K562 (cell line): ENCODE measurements at regions not wholly inside any gene's neighbourhood (a gene's known extent, or its start where the extent isn't known, plus 50 kb on each side); places are given as distances from the start of the nearest gene placed in this dataset.

ENCODE experiments used
- ATAC-seq: fragments of 200-7000 bp; cut with Tn5 transposase; 3 replicates; pipeline ENCODE4 v1.9.1; 2020; ENCODE audit warnings: moderate library complexity
- BruUV-seq: library from RNA; stranded (reverse); fragments of 400-500 nt; replicated peaks from 2 replicates; lab custom pipeline; 2021; lab: Mats Ljungman, UMichigan
- CTCF ChIA-PET: fragments of 300-600 bp; formaldehyde crosslinking; extraction: SDS; loops from one replicate; lab custom pipeline; 2021; ENCODE audit warnings: low intra/inter-chr PET ratio; lab: Yijun Ruan, JAX
- POLR2A ChIA-PET: fragments of 300-600, 350-650 bp; sonication (Branson Sonifier 250); formaldehyde crosslinking; extraction: SDS; loops from one replicate; lab custom pipeline; 2021; ENCODE audit warnings: antibody characterized with exemption, inconsistent platforms; lab: Yijun Ruan, JAX
- DNase-seq, 4 experiments: peaks; one replicate each; pipeline versions ENCODE4 v3.0.0 to v3.0.0-alpha.2; 2011 to 2018; ENCODE audit warnings: low spot score in 3 of 4, mixed read lengths in 3 of 4; ENCODE audit errors: extremely low read depth in 1 of 4
- FAIRE-seq: peaks from 2 replicates; lab custom pipeline; 2011; peaks lifted over from hg19 to GRCh38; lab: Jason Lieb, UNC
- H2AFZ ChIP-seq: 2 replicates; pipeline ENCODE4 v1.6.0; 2011; ENCODE audit warnings: low read depth, low read length, control low read depth, inconsistent platforms
- H3K27ac ChIP-seq: fragments of 200-600 bp; 3 replicates; pipeline ENCODE4 v1.8.0; 2011; ENCODE audit warnings: low read depth, mild to moderate bottlenecking, control low read depth, inconsistent platforms, low read length, moderate library complexity, mixed read lengths; ENCODE audit errors: extremely low read depth
- H3K27me3 ChIP-seq, 2 experiments: fragments of 300-600 bp in 1 of 2; 2 replicates in 1 of 2; 3 replicates in 1 of 2; pipeline versions ENCODE4 v1.6.0 to v1.8.0; 2011; ENCODE audit warnings: inconsistent platforms in 2 of 2, low read length in 2 of 2, mild to moderate bottlenecking in 1 of 2, mixed read lengths in 1 of 2, moderate library complexity in 1 of 2; ENCODE audit not compliant: control insufficient read depth in 2 of 2, insufficient read depth in 2 of 2
- H3K36me3 ChIP-seq: fragments of 300-600 bp; 3 replicates; pipeline ENCODE4 v1.8.0; 2011; ENCODE audit warnings: mild to moderate bottlenecking, low read length, inconsistent platforms; ENCODE audit not compliant: control insufficient read depth, insufficient read depth
- H3K4me1 ChIP-seq, 2 experiments: fragments of 200-600 bp in 1 of 2; replicated peaks in 1 of 2; 2 replicates in 1 of 2; 3 replicates in 1 of 2; pipeline versions ENCODE4 v1.5.1 to v1.8.0; 2011; ENCODE audit warnings: inconsistent platforms in 2 of 2, low read length in 2 of 2, mild to moderate bottlenecking in 1 of 2, mixed read lengths in 1 of 2, moderate library complexity in 1 of 2; ENCODE audit not compliant: control insufficient read depth in 2 of 2, insufficient read depth in 2 of 2
- H3K4me2 ChIP-seq: 2 replicates; pipeline ENCODE4 v1.6.1; 2011; ENCODE audit warnings: low read length, control low read depth, inconsistent platforms, mixed read lengths; ENCODE audit not compliant: insufficient read depth
- H3K4me3 ChIP-seq: fragments of 200-600 bp; sonication (generic), shearing (Covaris generic); 2 replicates; pipeline ENCODE4 v1.5.1; 2016; ENCODE audit warnings: control low read depth, inconsistent platforms
- H3K79me2 ChIP-seq: fragments of 200-600 bp; 3 replicates; pipeline ENCODE4 v1.8.0; 2011; ENCODE audit warnings: low read length, inconsistent platforms; ENCODE audit not compliant: control insufficient read depth, insufficient read depth
- H3K9ac ChIP-seq, 2 experiments: 2 replicates each; pipeline versions ENCODE4 v1.6.0 to v1.6.1; 2011; ENCODE audit warnings: low read depth in 2 of 2, low read length in 2 of 2, control low read depth in 1 of 2, inconsistent platforms in 1 of 2, mild to moderate bottlenecking in 1 of 2, mixed read lengths in 1 of 2; ENCODE audit not compliant: insufficient read depth in 1 of 2
- H3K9me1 ChIP-seq: one replicate; pipeline ENCODE4 v1.6.0; 2011; ENCODE audit warnings: inconsistent platforms, mild to moderate bottlenecking, low read length, moderate library complexity; ENCODE audit not compliant: control insufficient read depth, insufficient read depth
- H3K9me3 ChIP-seq: replicated peaks from 2 replicates; pipeline ENCODE4 v1.5.1; 2011; ENCODE audit warnings: low read depth, low read length, inconsistent platforms; ENCODE audit not compliant: control insufficient read depth, insufficient read depth
- H4K20me1 ChIP-seq: replicated peaks from 2 replicates; pipeline ENCODE4 v1.6.1; 2011; ENCODE audit warnings: low read length, inconsistent platforms, mixed read lengths; ENCODE audit not compliant: control insufficient read depth, insufficient read depth
- ARNT ChIP-seq, 2 experiments: fragments of 450-650 bp; IDR thresholded peaks; 2 replicates each; pipeline ENCODE4 v1.6.1; 2016; ENCODE audit warnings: mild to moderate bottlenecking in 1 of 2
- CGGBP1 ChIP-seq: fragments of 250-450 bp; sonication (Bioruptor Pico); IDR thresholded peaks from 2 replicates; pipeline ENCODE4 v1.9.0; 2021; ENCODE audit warnings: mild to moderate bottlenecking
- HLTF ChIP-seq: fragments of 450-650 bp; IDR thresholded peaks from 2 replicates; pipeline ENCODE4 v1.6.1; 2016
- IFI16 ChIP-seq: fragments of 250-450 bp; sonication (Bioruptor Pico); IDR thresholded peaks from 2 replicates; pipeline ENCODE4 v2.1.2; 2022; ENCODE audit warnings: mild to moderate bottlenecking, inconsistent platforms
- IRF2 ChIP-seq: sonication (generic); formaldehyde crosslinking; IDR thresholded peaks from 2 replicates; pipeline ENCODE4 v1.8.1; 2022; ENCODE audit warnings: mild to moderate bottlenecking, missing genetic modification reagents
- KAT2B ChIP-seq: IDR thresholded peaks from one replicate; pipeline ENCODE4 v1.6.1; 2012; ENCODE audit warnings: low read depth, mild to moderate bottlenecking, control low read depth, inconsistent platforms, low read length, moderate library complexity
- MXD1 ChIP-seq: fragments of 250-450 bp; sonication (Bioruptor Pico); IDR thresholded peaks from 2 replicates; pipeline ENCODE4 v1.8.0; 2021; ENCODE audit warnings: borderline replicate concordance, mild to moderate bottlenecking, moderate library complexity; ENCODE audit not compliant: poor library complexity, severe bottlenecking
- NFIX ChIP-seq: fragments of 250-450 bp; sonication (Bioruptor Pico); IDR thresholded peaks from 2 replicates; pipeline ENCODE4 v1.4.0; 2020; ENCODE audit warnings: low read depth, mild to moderate bottlenecking, moderate library complexity
- PHF8 ChIP-seq: fragments of 200-600 bp; sonication (generic); IDR thresholded peaks from 2 replicates; pipeline ENCODE4 v1.6.1; 2012; ENCODE audit warnings: mixed run types, mild to moderate bottlenecking, inconsistent platforms, low read length, moderate library complexity, borderline replicate concordance
- RBM25 ChIP-seq: fragments of 200-400 bp; formaldehyde crosslinking; IDR thresholded peaks from 2 replicates; pipeline ENCODE4 v1.6.1; 2018; ENCODE audit warnings: low read length, low read depth, moderate library complexity; ENCODE audit not compliant: severe bottlenecking
- TAF1 ChIP-seq: IDR thresholded peaks from 2 replicates; pipeline ENCODE4 v1.6.1; 2011; ENCODE audit warnings: mild to moderate bottlenecking, low read length, moderate library complexity; ENCODE audit not compliant: insufficient read depth, control insufficient read depth, severe bottlenecking; ENCODE audit errors: extremely low read depth
- TFAM ChIP-seq: fragments of 250-450 bp; sonication (Bioruptor Pico); conservative IDR thresholded peaks from 2 replicates; pipeline ENCODE4 v1.5.0; 2021; ENCODE audit warnings: mild to moderate bottlenecking, moderate library complexity
- ZBTB34 ChIP-seq: fragments of 250-450 bp; sonication (Bioruptor Pico); IDR thresholded peaks from 2 replicates; pipeline ENCODE4 v1.8.0; 2021; ENCODE audit warnings: mild to moderate bottlenecking, moderate library complexity
- ZNF175 ChIP-seq: fragments of 200-800 bp; sonication (Bioruptor generic); IDR thresholded peaks from 2 replicates; pipeline ENCODE4 v1.6.1; 2016; ENCODE audit warnings: low read depth, mild to moderate bottlenecking, missing genetic modification characterization, missing compliant biosample characterization
- ZNF354B ChIP-seq: fragments of 250-450 bp; sonication (Bioruptor Pico); IDR thresholded peaks from 2 replicates; pipeline ENCODE4 v1.4.0; 2020
- ZNF668 ChIP-seq: fragments of 250-450 bp; sonication (Bioruptor Pico); IDR thresholded peaks from 2 replicates; pipeline ENCODE4 v1.8.0; 2022; ENCODE audit warnings: mild to moderate bottlenecking, inconsistent platforms
- WGBS: fragments of 100-300 bp; shearing (Covaris generic); methylation state at CpG from one replicate; pipeline ENCODE4 v1.1.6; 2016; ENCODE audit warnings: low coverage, mixed read lengths; ENCODE audit not compliant: insufficient coverage; ENCODE audit errors: missing lambda C conversion rate; 5-methylcytosine and 5-hydroxymethylcytosine counted together
- in situ Hi-C: fragments of 300-500 bp; cut with MboI; formaldehyde crosslinking; loops from 4 replicates; pipeline ENCODE4 v1.15.0; 2018; ENCODE audit warnings: inconsistent platforms, mixed read lengths
- intact Hi-C: fragments of 100-400 bp; cut with micrococcal nuclease; formaldehyde crosslinking; loops from 2 replicates; pipeline ENCODE4 v1.14.2; 2022
- TF ChIP-seq, protein P1 (sequence below): fragments of 250-450 bp; sonication (Bioruptor Pico); IDR thresholded peaks from 2 replicates; pipeline ENCODE4 v1.4.0; 2020; ENCODE audit warnings: mild to moderate bottlenecking, moderate library complexity, borderline replicate concordance
- TF ChIP-seq, protein P2 (sequence below), 2 experiments: fragments of 450-650 bp in 1 of 2; sonication (generic) in 1 of 2; formaldehyde crosslinking in 1 of 2; IDR thresholded peaks in 1 of 2; conservative IDR thresholded peaks in 1 of 2; 2 replicates each; pipeline versions ENCODE4 v1.6.1 to v1.8.1; 2016 to 2023; ENCODE audit warnings: mild to moderate bottlenecking in 2 of 2, moderate library complexity in 2 of 2, inconsistent platforms in 1 of 2, missing genetic modification reagents in 1 of 2

DNA sequence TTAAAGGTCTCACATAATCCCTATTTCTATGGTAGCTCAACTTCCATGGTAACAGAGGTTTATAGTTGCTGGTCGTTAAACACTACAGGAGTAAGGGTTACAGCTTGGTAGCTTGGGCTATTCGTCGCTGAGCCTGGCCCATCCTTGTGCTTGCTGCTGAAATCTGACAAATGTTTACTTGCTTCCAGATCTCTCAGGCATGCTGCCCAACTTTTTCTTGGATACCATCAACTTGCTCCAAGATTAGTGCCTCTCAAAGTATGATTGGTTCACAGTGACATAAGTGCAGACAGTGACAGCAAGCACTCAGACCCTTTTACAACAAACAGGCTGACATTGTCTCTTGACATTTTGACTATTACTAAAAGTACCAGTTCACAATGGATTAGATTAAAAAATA lies 231.8 kb downstream of the KCNS3 start:
- BruUV-seq: no TSS peak
- H2AFZ ChIP-seq: no peak overlapping the region
- 0% methylated on average over 3 of the region's 3 CpGs for WGBS
- H3K9me1 ChIP-seq: no peaks in the 10 kb centered on the region
- H3K4me3 ChIP-seq: no peak overlapping the region
- no peaks in the 10 kb centered on the region for H3K79me2 ChIP-seq
- ChIA-PET CTCF (no interaction called here), POLR2A (no interaction called here)
- no peak overlapping the region for H3K9ac ChIP-seq
- no peaks in the 10 kb centered on the region for H3K9me3 ChIP-seq
- no peaks in the 10 kb centered on the region for H3K27me3 ChIP-seq
- H3K4me1 ChIP-seq: no peaks in the 10 kb centered on the region
- H3K4me2 ChIP-seq: no peak overlapping the region
- no peaks in the 10 kb centered on the region for H4K20me1 ChIP-seq
- intact Hi-C loops: no loop called here
- no peak for ATAC-seq
- no peak overlapping the region for H3K27ac ChIP-seq
- H3K36me3 ChIP-seq: no peaks in the 10 kb centered on the region
- FAIRE-seq: no peak
- in situ Hi-C loops: no loop called here
- TF ChIP-seq HLTF: no peak
- no peak for TF ChIP-seq CGGBP1
- TF ChIP-seq, protein P1, sequence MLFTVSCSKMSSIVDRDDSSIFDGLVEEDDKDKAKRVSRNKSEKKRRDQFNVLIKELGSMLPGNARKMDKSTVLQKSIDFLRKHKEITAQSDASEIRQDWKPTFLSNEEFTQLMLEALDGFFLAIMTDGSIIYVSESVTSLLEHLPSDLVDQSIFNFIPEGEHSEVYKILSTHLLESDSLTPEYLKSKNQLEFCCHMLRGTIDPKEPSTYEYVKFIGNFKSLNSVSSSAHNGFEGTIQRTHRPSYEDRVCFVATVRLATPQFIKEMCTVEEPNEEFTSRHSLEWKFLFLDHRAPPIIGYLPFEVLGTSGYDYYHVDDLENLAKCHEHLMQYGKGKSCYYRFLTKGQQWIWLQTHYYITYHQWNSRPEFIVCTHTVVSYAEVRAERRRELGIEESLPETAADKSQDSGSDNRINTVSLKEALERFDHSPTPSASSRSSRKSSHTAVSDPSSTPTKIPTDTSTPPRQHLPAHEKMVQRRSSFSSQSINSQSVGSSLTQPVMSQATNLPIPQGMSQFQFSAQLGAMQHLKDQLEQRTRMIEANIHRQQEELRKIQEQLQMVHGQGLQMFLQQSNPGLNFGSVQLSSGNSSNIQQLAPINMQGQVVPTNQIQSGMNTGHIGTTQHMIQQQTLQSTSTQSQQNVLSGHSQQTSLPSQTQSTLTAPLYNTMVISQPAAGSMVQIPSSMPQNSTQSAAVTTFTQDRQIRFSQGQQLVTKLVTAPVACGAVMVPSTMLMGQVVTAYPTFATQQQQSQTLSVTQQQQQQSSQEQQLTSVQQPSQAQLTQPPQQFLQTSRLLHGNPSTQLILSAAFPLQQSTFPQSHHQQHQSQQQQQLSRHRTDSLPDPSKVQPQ (CRISPR knock-in tag): no peak
- TF ChIP-seq TFAM (CRISPR knock-in tag): no peak
- TF ChIP-seq IRF2 (CRISPR knock-in tag): no peak
- no peak for TF ChIP-seq IFI16 (CRISPR knock-in tag)
- TF ChIP-seq ARNT (IDR thresholded peaks at IDR 0.05): no peak
- TF ChIP-seq MXD1 (CRISPR knock-in tag): no peak
- TF ChIP-seq ZBTB34 (CRISPR knock-in tag): no peak
- TF ChIP-seq KAT2B: no peak
- TF ChIP-seq RBM25: no peak
- no peak for TF ChIP-seq PHF8
- no peak for TF ChIP-seq ZNF354B (CRISPR knock-in tag)
- TF ChIP-seq TAF1: no peak
- TF ChIP-seq ZNF668 (CRISPR knock-in tag): no peak
- TF ChIP-seq, protein P2, sequence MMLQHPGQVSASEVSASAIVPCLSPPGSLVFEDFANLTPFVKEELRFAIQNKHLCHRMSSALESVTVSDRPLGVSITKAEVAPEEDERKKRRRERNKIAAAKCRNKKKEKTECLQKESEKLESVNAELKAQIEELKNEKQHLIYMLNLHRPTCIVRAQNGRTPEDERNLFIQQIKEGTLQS (IDR thresholded peaks at IDR 0.05): no peak
- TF ChIP-seq, protein P2 (CRISPR knock-in tag; conservative IDR thresholded peaks at IDR 0.05): no peak
- TF ChIP-seq ZNF175 (CRISPR knock-in tag): no peak
- no peak for TF ChIP-seq NFIX (CRISPR knock-in tag)
- DNase-seq: no peak
